Astrocyte (in vitro differentiated cells and primary cell): ENCODE measurements at regions not wholly inside any gene's neighbourhood (a gene's known extent, or its start where the extent isn't known, plus 50 kb on each side); places are given as distances from the start of the nearest gene placed in this dataset.

ENCODE experiments used
- DNase-seq: peaks from one replicate; pipeline ENCODE4 v3.0.0-alpha.2; 2010; ENCODE audit warnings: low read depth
- FAIRE-seq: peaks from 2 replicates; lab custom pipeline; 2011; peaks lifted over from hg19 to GRCh38; lab: Jason Lieb, UNC
- H2AFZ ChIP-seq: 2 replicates; pipeline ENCODE4 v1.6.0; 2012; ENCODE audit warnings: low read depth, low read length, inconsistent platforms
- H3K27ac ChIP-seq: 2 replicates; pipeline ENCODE4 v1.5.1; 2011; ENCODE audit warnings: low read depth, low read length, inconsistent platforms
- H3K27me3 ChIP-seq: 2 replicates; pipeline ENCODE4 v1.6.0; 2011; ENCODE audit warnings: low read length, inconsistent platforms; ENCODE audit not compliant: insufficient read depth
- H3K36me3 ChIP-seq: 2 replicates; pipeline ENCODE4 v1.5.1; 2011; ENCODE audit warnings: low read length, inconsistent platforms; ENCODE audit not compliant: insufficient read depth
- H3K4me1 ChIP-seq: 2 replicates; pipeline ENCODE4 v1.5.1; 2011; ENCODE audit warnings: low read length, inconsistent platforms; ENCODE audit not compliant: insufficient read depth
- H3K4me2 ChIP-seq: 2 replicates; pipeline ENCODE4 v1.6.0; 2012; ENCODE audit warnings: low read length, inconsistent platforms
- H3K4me3 ChIP-seq: 2 replicates; pipeline ENCODE4 v1.5.1; 2011; ENCODE audit warnings: low read depth, mild to moderate bottlenecking, low read length, inconsistent platforms; ENCODE audit not compliant: insufficient read depth
- H3K79me2 ChIP-seq: 2 replicates; pipeline ENCODE4 v1.6.0; 2012; ENCODE audit warnings: mild to moderate bottlenecking, low read length, inconsistent platforms; ENCODE audit not compliant: insufficient read depth
- H3K9ac ChIP-seq: 2 replicates; pipeline ENCODE4 v1.6.0; 2012; ENCODE audit warnings: mild to moderate bottlenecking, low read length, inconsistent platforms
- H3K9me3 ChIP-seq: 2 replicates; pipeline ENCODE4 v1.5.1; 2012; ENCODE audit warnings: low read depth, mild to moderate bottlenecking, low read length, inconsistent platforms; ENCODE audit not compliant: insufficient read depth
- H4K20me1 ChIP-seq: 2 replicates; pipeline ENCODE4 v1.6.0; 2012; ENCODE audit warnings: low read length, inconsistent platforms; ENCODE audit not compliant: insufficient read depth
- H3K27ac Mint-ChIP-seq: one replicate; pipeline ENCODE4 v1.8.0; 2021; ENCODE audit warnings: mild to moderate bottlenecking, mixed read lengths; ENCODE audit not compliant: unreplicated experiment
- H3K27me3 Mint-ChIP-seq: one replicate; pipeline ENCODE4 v1.8.0; 2021; ENCODE audit warnings: low read depth, mixed read lengths; ENCODE audit not compliant: unreplicated experiment
- H3K36me3 Mint-ChIP-seq: one replicate; pipeline ENCODE4 v1.8.0; 2021; ENCODE audit warnings: low read depth, mixed read lengths; ENCODE audit not compliant: unreplicated experiment
- H3K4me1 Mint-ChIP-seq: one replicate; pipeline ENCODE4 v1.8.0; 2021; ENCODE audit warnings: low read depth, mixed read lengths; ENCODE audit not compliant: unreplicated experiment
- H3K4me3 Mint-ChIP-seq: one replicate; pipeline ENCODE4 v1.8.0; 2021; ENCODE audit warnings: mild to moderate bottlenecking, moderate library complexity, mixed read lengths; ENCODE audit not compliant: unreplicated experiment
- H3K9me3 Mint-ChIP-seq: one replicate; pipeline ENCODE4 v1.8.0; 2021; ENCODE audit warnings: mild to moderate bottlenecking, mixed read lengths; ENCODE audit not compliant: unreplicated experiment
- EZH2 ChIP-seq: IDR thresholded peaks from 2 replicates; pipeline ENCODE4 v1.6.1; 2012; ENCODE audit warnings: mild to moderate bottlenecking, low read length, inconsistent platforms; ENCODE audit not compliant: insufficient read depth
- TF ChIP-seq, protein P1 (sequence below): IDR thresholded peaks from 2 replicates; pipeline ENCODE4 v1.5.1; 2011; ENCODE audit warnings: low read depth, mild to moderate bottlenecking, inconsistent platforms, low read length, moderate library complexity; ENCODE audit not compliant: insufficient read depth

DNA sequence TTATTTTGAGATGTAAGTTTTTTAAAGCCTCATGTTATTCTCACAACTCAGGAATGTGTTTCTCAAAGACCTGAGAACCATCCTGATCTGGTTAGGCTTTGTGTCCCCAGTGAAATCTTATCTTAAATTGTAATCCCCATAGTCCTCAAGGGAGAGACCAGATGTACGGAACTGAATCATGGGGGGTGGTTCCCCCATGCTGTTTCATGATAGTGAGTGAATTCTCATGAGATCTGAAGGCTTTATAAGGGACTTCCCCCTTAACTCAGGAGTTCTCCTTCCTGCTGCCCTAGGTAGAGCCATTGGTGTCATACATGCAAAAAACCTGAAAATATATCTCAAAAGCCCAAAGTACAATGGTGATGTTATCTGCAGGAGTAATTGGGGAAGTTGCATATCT, 836.7 kb downstream of the CBLN2 start:
- H3K27me3 ChIP-seq: no peaks in the 10 kb centered on the region
- Mint-ChIP-seq H3K36me3 (no peaks in the 10 kb centered on the region), H3K9me3 (peaks cover 2% of the 10 kb centered on the region), H3K4me3 (no peak overlapping the region), H3K4me1 (no peaks in the 10 kb centered on the region), H3K27me3 (no peaks in the 10 kb centered on the region), H3K27ac (no peak overlapping the region)
- H4K20me1 ChIP-seq: no peaks in the 10 kb centered on the region
- H3K27ac ChIP-seq: no peak overlapping the region
- H3K36me3 ChIP-seq: no peaks in the 10 kb centered on the region
- no peaks in the 10 kb centered on the region for H3K79me2 ChIP-seq
- no peaks in the 10 kb centered on the region for H3K9me3 ChIP-seq
- H2AFZ ChIP-seq: no peak overlapping the region
- no peak overlapping the region for H3K4me2 ChIP-seq
- DNase-seq (no peak), FAIRE-seq (no peak)
- H3K9ac ChIP-seq: no peak overlapping the region
- H3K4me1 ChIP-seq: no peaks in the 10 kb centered on the region
- no peak for TF ChIP-seq EZH2
- TF ChIP-seq, protein P1, sequence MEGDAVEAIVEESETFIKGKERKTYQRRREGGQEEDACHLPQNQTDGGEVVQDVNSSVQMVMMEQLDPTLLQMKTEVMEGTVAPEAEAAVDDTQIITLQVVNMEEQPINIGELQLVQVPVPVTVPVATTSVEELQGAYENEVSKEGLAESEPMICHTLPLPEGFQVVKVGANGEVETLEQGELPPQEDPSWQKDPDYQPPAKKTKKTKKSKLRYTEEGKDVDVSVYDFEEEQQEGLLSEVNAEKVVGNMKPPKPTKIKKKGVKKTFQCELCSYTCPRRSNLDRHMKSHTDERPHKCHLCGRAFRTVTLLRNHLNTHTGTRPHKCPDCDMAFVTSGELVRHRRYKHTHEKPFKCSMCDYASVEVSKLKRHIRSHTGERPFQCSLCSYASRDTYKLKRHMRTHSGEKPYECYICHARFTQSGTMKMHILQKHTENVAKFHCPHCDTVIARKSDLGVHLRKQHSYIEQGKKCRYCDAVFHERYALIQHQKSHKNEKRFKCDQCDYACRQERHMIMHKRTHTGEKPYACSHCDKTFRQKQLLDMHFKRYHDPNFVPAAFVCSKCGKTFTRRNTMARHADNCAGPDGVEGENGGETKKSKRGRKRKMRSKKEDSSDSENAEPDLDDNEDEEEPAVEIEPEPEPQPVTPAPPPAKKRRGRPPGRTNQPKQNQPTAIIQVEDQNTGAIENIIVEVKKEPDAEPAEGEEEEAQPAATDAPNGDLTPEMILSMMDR: no peak
- no peak overlapping the region for H3K4me3 ChIP-seq

DNA sequence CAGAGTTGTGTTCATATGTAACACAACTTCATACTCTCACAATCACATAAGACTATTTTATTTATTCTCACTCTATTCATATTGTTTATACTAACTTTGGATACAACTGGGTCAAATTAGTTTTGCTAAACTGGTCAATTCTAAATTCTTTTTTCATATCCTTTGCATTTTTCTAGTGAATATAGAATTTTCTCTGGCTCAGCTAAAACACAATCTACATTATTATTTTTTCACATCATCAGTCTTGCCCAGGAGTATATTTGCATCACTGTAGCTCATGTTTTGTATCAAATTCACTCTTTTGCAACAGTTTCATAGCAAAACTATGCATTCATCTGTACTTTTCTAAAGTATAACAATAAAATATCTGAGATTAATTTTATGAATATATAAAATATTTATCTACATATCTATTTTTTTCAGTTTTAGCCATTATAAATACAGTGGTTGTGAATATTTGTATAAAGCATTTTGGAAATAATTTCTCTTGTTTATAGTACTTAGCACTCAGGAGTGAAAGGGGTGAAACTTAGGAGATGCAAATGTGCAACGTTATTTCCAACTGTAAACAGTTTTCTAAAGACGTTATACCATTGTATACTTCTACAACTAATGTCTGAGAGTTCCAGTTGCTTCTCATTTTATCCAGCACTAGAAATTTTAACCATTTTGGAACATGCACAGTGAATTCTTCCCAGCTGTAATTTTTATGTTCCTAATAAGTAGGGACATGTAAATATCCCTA, 854.6 kb downstream of the CBLN2 start:
- H3K27ac Mint-ChIP-seq: no peak overlapping the region
- H3K36me3 Mint-ChIP-seq: no peaks in the 10 kb centered on the region
- H3K27me3 ChIP-seq: no peaks in the 10 kb centered on the region
- no peaks in the 10 kb centered on the region for H3K4me1 ChIP-seq
- H3K9me3 ChIP-seq: no peaks in the 10 kb centered on the region
- no peaks in the 10 kb centered on the region for H3K9me3 Mint-ChIP-seq
- no peak overlapping the region for H3K27ac ChIP-seq
- no peak overlapping the region for H3K4me3 Mint-ChIP-seq
- H3K4me2 ChIP-seq: no peak overlapping the region
- H2AFZ ChIP-seq: no peak overlapping the region
- no peaks in the 10 kb centered on the region for H3K27me3 Mint-ChIP-seq
- no peaks in the 10 kb centered on the region for H3K4me1 Mint-ChIP-seq
- no peak overlapping the region for H3K9ac ChIP-seq
- no peaks in the 10 kb centered on the region for H4K20me1 ChIP-seq
- DNase-seq (no peak), FAIRE-seq (no peak)
- no peaks in the 10 kb centered on the region for H3K79me2 ChIP-seq
- H3K36me3 ChIP-seq: no peaks in the 10 kb centered on the region
- H3K4me3 ChIP-seq: no peak overlapping the region
- TF ChIP-seq, protein P1: no peak
- TF ChIP-seq EZH2: no peak

DNA sequence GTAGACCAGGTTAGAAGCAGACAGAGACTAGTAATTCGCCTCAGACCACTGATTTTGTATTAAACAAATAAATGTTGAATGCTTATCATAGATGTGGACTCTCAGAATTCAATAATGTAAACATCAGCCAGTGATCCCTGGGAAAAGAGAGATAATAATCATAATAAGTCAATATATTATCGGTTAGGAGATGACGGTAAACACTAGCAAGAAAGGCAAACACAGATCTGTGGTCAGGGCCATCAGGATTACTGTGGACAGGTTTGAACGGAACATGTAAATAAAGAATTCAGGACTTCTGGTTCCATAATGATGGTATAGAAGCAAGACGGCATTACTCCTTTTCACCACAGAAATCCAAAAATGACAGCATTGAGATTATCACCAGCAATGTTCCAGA, 861.6 kb downstream of the CBLN2 start:
- Histone ChIP-seq H3K4me1 (no peaks in the 10 kb centered on the region), H3K36me3 (no peaks in the 10 kb centered on the region), H3K4me3 (no peak overlapping the region), H3K27me3 (no peaks in the 10 kb centered on the region), H3K4me2 (no peak overlapping the region), H3K79me2 (no peaks in the 10 kb centered on the region), H3K9ac (no peak overlapping the region), H3K9me3 (no peaks in the 10 kb centered on the region), H4K20me1 (no peaks in the 10 kb centered on the region), H3K27ac (no peak overlapping the region), H2AFZ (no peak overlapping the region)
- H3K36me3 Mint-ChIP-seq: no peaks in the 10 kb centered on the region
- no peak overlapping the region for H3K27ac Mint-ChIP-seq
- TF ChIP-seq, protein P1: no peak
- TF ChIP-seq EZH2: no peak
- FAIRE-seq (no peak), DNase-seq (peak; percentile 14)
- H3K4me1 Mint-ChIP-seq: no peaks in the 10 kb centered on the region
- no peak overlapping the region for H3K4me3 Mint-ChIP-seq
- peaks cover 2% of the 10 kb centered on the region for H3K9me3 Mint-ChIP-seq
- no peaks in the 10 kb centered on the region for H3K27me3 Mint-ChIP-seq
